ENCODE measurements at regions not wholly inside any gene's neighbourhood (a gene's known extent, or its start where the extent isn't known, plus 50 kb on each side); places are given as distances from the start of the nearest gene placed in this dataset.
"Not testable (repeated sequence)": the region's sequence is repeated elsewhere in the genome, so short reads cannot be mapped to it uniquely, and the experiment has no call there.

- TF ChIP-seq CTCF, POLR2A (IDR thresholded peaks at IDR 0.05): not testable (repeated sequence)
Measured at GRCh38 chr7:65455050-65455449, 81.4 kb downstream of the ZNF92 start.

All from thyroid gland (tissue), 4 donors.